ENCODE measurements at regions not wholly inside any gene's neighbourhood (a gene's known extent, or its start where the extent isn't known, plus 50 kb on each side); places are given as distances from the start of the nearest gene placed in this dataset.

DNA sequence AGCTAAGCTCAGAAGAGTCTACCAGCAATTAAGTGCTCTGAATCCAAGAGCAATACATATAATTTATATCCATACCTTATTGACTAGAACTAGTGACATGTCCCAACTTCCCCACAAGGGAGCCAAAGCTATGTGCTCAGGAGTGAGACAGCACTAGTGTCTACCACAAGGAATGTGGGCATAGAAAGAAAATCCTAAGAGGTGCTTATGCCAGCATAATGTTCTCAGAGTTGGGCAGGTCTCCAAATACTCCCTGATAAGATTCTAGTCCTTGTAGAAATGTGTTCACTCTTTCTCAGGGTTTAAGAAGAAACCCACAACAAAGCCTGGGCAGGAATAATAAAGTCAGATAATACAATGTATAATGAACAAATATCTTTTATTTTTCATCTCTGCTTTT lies 275.1 kb downstream of the BRINP1 start:
- DNase-seq (ENCODE audit: low read depth), result no peak

DNA sequence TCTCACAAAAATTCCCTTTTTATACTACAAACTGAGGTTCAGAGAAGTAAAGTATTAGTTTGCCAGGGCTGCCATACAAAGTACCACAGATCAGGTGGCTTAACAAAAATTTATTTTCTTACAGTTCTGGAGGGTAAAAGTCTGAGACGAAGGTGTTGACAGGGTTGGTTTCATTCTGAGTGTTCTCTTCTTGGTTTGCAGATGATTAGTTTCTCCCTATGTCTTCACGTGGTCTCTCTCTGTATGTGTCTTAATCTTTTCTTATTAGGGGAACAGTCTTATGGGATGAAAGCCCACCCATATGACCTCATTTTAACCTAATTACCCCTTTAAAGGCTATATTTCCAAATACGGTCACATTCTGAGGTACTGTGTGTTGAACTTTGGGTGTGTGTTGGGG lies 274.2 kb downstream of the BRINP1 start:
- no peak for DNase-seq (ENCODE audit: low read depth)

DNA sequence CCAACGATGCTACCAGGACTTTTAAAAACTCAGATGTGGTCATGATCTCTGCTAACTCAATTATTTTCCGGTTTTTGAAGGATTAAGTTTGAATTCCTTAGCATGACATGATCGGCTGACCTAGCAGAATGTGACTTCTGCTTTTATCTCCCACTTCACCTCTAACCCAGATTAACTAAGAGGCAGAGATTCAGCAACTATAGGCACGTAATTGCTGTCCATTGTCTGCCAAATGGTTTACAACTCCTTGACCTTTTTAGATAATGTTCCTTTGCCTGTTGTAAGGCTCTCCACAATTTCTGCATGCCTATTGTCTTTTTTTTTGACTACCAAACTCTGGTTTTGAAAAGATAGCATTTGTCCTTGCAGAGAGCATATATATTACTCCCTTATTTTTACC lies 268.2 kb downstream of the BRINP1 start:
- no peak for DNase-seq (ENCODE audit: low read depth)

DNA sequence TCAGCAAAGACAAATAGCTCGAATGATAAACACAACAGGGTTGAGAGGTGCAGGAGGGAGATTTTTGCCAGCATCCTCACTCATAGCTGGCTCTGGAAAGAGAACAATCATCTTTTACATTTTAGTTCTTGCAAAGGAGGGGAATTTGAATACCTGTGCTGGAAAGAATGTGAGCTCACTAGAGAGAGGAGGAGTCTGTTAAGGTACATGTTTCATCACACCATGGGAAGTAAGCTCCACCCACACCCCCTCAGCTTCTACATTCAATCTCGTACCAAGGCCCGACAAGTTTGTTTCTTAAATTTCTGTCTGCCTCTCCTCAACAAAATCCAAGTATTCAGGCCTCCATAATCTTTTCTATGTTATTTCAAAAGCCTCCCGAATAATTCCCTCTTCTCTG lies 254.6 kb downstream of the BRINP1 start:
- DNase-seq (ENCODE audit: low read depth), result no peak

Data from GM04504 (cell line).